ENCODE measurements at regions not wholly inside any gene's neighbourhood (a gene's known extent, or its start where the extent isn't known, plus 50 kb on each side); places are given as distances from the start of the nearest gene placed in this dataset.
A peak's percentile ranks its signal among the peaks of the same experiment; 100 is the strongest.

GRCh38 chr18:44411976-44412375, 268.7 kb upstream of the SETBP1 start:
- Histone ChIP-seq H3K4me1 (peaks cover 0 to 10% (median 4%) of the 10 kb centered on the region in 3 donors), H3K27ac (no peak overlapping the region), H3K27me3 (no peaks in the 10 kb centered on the region), H3K9me3 (peaks cover 0 to 2% (median 0%) of the 10 kb centered on the region in 3 donors), H3K4me3 (no peak overlapping the region), H3K36me3 (no peaks in the 10 kb centered on the region)
- ATAC-seq = no peak
- TF ChIP-seq CTCF (IDR thresholded peaks at IDR 0.05) = no peak
- no peak for TF ChIP-seq POLR2AphosphoS5 (IDR thresholded peaks at IDR 0.05)
- TF ChIP-seq POLR2A (IDR thresholded peaks at IDR 0.05) = no peak
- no peak for TF ChIP-seq EP300 (IDR thresholded peaks at IDR 0.05)
- WGBS, 2 donors (ENCODE audit: low coverage in 1 of 2) = 38 to 40% methylated on average over 1 to 2 of the region's 2 CpGs

- H3K9me3 ChIP-seq = peaks cover 0 to 6% (median 0%) of the 10 kb centered on the region in 3 donors
- peak overlapping the region in 3 of 4 donors; percentile 13 to 60 (median 33) for H3K27ac ChIP-seq
- ATAC-seq = no peak
- 6 to 33% methylated on average over 7 of the region's 7 CpGs for WGBS, 2 donors (ENCODE audit: low coverage in 1 of 2)
- H3K27me3 ChIP-seq = no peaks in the 10 kb centered on the region
- peaks cover 0 to 23% (median 0%) of the 10 kb centered on the region in 3 donors for H3K4me1 ChIP-seq
- H3K4me3 ChIP-seq = peak overlapping the region in 1 of 2 donors; percentile 5
- TF ChIP-seq CTCF (IDR thresholded peaks at IDR 0.05) (no peak), POLR2AphosphoS5 (IDR thresholded peaks at IDR 0.05) (no peak), POLR2A (IDR thresholded peaks at IDR 0.05) (no peak), EP300 (IDR thresholded peaks at IDR 0.05) (no peak)
- no peaks in the 10 kb centered on the region for H3K36me3 ChIP-seq
Observed at GRCh38 chr18:44423814-44424644, 256.7 kb upstream of the SETBP1 start.

- no peaks in the 10 kb centered on the region for H3K36me3 ChIP-seq
- H3K27ac ChIP-seq = peak overlapping the region in 2 of 4 donors; percentile 13 to 33
- WGBS, 2 donors (ENCODE audit: low coverage in 1 of 2) = 14 to 45% methylated on average over 2 of the region's 2 CpGs
Observed at GRCh38 chr18:44424645-44425035, 256.0 kb upstream of the SETBP1 start.

GRCh38 chr18:44425161-44425560, 255.5 kb upstream of the SETBP1 start:
- H3K36me3 ChIP-seq = no peaks in the 10 kb centered on the region
- TF ChIP-seq CTCF (IDR thresholded peaks at IDR 0.05) = no peak
- TF ChIP-seq POLR2AphosphoS5 (IDR thresholded peaks at IDR 0.05) = no peak
- no peak for TF ChIP-seq EP300 (IDR thresholded peaks at IDR 0.05)
- no peak for TF ChIP-seq POLR2A (IDR thresholded peaks at IDR 0.05)
- 62 to 73% methylated on average over 2 of the region's 2 CpGs for WGBS, 2 donors (ENCODE audit: low coverage in 1 of 2)

More at GRCh38 chr18:44424645-44425035, 256.0 kb upstream of the SETBP1 start:
- Histone ChIP-seq H3K4me3 (no peak overlapping the region), H3K4me1 (peaks cover 0 to 23% (median 0%) of the 10 kb centered on the region in 3 donors), H3K27me3 (no peaks in the 10 kb centered on the region), H3K9me3 (peaks cover 0 to 2% (median 0%) of the 10 kb centered on the region in 3 donors)
- no peak for ATAC-seq
- TF ChIP-seq CTCF (IDR thresholded peaks at IDR 0.05) (no peak), POLR2A (IDR thresholded peaks at IDR 0.05) (no peak), POLR2AphosphoS5 (IDR thresholded peaks at IDR 0.05) (no peak), EP300 (IDR thresholded peaks at IDR 0.05) (no peak)

GRCh38 chr18:44437603-44438002, 243.1 kb upstream of the SETBP1 start:
- Histone ChIP-seq H3K36me3 (no peaks in the 10 kb centered on the region), H3K4me1 (no peaks in the 10 kb centered on the region), H3K9me3 (no peaks in the 10 kb centered on the region), H3K27me3 (no peaks in the 10 kb centered on the region), H3K27ac (no peak overlapping the region), H3K4me3 (no peak overlapping the region)
- no peak for ATAC-seq
- 80 to 90% methylated on average over 2 of the region's 2 CpGs for WGBS, 2 donors (ENCODE audit: low coverage in 1 of 2)
- no peak for TF ChIP-seq POLR2A (IDR thresholded peaks at IDR 0.05)

More at GRCh38 chr18:44425161-44425560, 255.5 kb upstream of the SETBP1 start:
- ATAC-seq = no peak
- H3K4me1 ChIP-seq = peaks cover 0 to 23% (median 0%) of the 10 kb centered on the region in 3 donors
- no peak overlapping the region for H3K4me3 ChIP-seq
- no peaks in the 10 kb centered on the region for H3K27me3 ChIP-seq
- H3K27ac ChIP-seq = peak overlapping the region in 1 of 4 donors; percentile 33
- H3K9me3 ChIP-seq = no peaks in the 10 kb centered on the region

All from gastroesophageal sphincter (tissue), 4 donors.